ENCODE measurements at regions not wholly inside any gene's neighbourhood (a gene's known extent, or its start where the extent isn't known, plus 50 kb on each side); places are given as distances from the start of the nearest gene placed in this dataset.

DNA sequence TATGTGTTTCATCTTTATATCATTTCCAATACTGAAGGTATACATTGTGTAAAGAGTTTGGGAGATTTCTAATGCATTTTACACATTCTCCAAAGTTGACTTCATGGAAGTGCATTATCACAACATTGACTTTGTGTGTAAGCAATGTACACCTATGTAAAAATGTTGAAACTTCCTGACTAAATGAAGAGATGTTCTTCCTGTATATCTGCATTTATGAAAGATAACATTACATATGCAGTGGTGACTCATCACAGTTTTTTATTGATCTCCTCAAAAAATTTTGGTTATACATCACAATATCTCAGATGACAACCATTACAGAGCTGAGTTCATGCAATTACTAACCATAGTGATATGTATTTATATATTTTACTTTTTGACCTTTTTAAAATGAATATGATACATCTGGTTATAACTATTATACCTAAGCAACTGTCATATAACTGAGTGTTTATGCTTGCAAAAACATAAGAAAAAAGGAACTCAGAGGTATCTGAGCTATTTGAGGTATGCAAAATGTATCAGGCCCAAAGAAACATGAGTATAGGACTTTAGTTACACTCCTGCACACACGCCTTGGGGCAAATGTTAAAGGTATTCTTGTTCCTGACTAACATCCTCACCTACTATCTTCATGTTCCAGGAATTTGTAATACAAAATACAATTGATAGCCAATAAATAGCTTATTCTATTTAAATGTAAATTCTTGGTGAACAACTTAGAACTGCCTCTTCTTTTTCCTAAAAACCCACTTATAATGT, 88.2 kb upstream of the OLFM3 start:
- CTCF ChIA-PET (ENCODE audit: partially characterized antibody) = interaction anchor here (0.6 kb wide), 1 partner anchor 920 kb away, joined by 3 read pairs; no protein-coding TSS in a partner anchor
- WGBS, 2 experiments (ENCODE audit: extremely low coverage in 1 of 2, insufficient coverage in 1 of 2, insufficient read length in 1 of 2, insufficient replicate concordance in 2 of 2, low coverage in 1 of 2, low lambda C conversion rate in 2 of 2, missing lambda C conversion rate in 1 of 2) = 72% methylated on average over 1 of the region's 1 CpG; no CpG with 5 or more reads in 1 of the 2 experiments
- no peak overlapping the region for H4K5ac ChIP-seq (ENCODE audit: insufficient read length, low read depth, low read length)
- no peak overlapping the region for H2BK5ac ChIP-seq (ENCODE audit: low read depth, low read length)
- H3K4me1 ChIP-seq (replicated peaks in 1 of 4; ENCODE audit: control insufficient read depth in 3 of 4, insufficient read depth in 4 of 4, low read length in 3 of 4) = peaks cover 0 to 2% (median 0%) of the 10 kb centered on the region in 4 experiments; a peak in 1 of 7 replicates
- H4K91ac ChIP-seq (replicated peaks; ENCODE audit: insufficient read length, low read length) = no peak overlapping the region
- H4K20me1 ChIP-seq (replicated peaks in 1 of 2; ENCODE audit: control insufficient read depth in 1 of 2, insufficient read depth in 2 of 2, low read length in 2 of 2) = no peaks in the 10 kb centered on the region
- no peak overlapping the region for H3K4ac ChIP-seq (replicated peaks; ENCODE audit: insufficient read length, low read depth, low read length)
- H3K56ac ChIP-seq (replicated peaks; ENCODE audit: insufficient read length, low read depth, low read length) = no peak overlapping the region
- no peaks in the 10 kb centered on the region for H3K79me2 ChIP-seq (ENCODE audit: control insufficient read depth in 1 of 2, insufficient read depth in 2 of 2, low read length in 2 of 2)
- H3K4me3 ChIP-seq (ENCODE audit: extremely low read depth in 1 of 4, insufficient read depth in 2 of 4, low read depth in 3 of 4, low read length in 4 of 4) = no peak overlapping the region
- no peaks in the 10 kb centered on the region; the same call in 1 of the 2 replicates for H3K23me2 ChIP-seq (ENCODE audit: low read depth, low read length)
- H3K9ac ChIP-seq (replicated peaks in 1 of 4; ENCODE audit: extremely low read depth in 1 of 4, low read depth in 3 of 4, low read length in 3 of 4) = no peak overlapping the region
- FAIRE-seq = no peak
- no peak overlapping the region for H2BK12ac ChIP-seq (ENCODE audit: low read depth, low read length)
- H3K4me2 ChIP-seq (ENCODE audit: insufficient read depth in 1 of 2, low read depth in 2 of 2, low read length in 2 of 2) = no peak overlapping the region
- no peak overlapping the region for H4K8ac ChIP-seq (ENCODE audit: extremely low read depth, insufficient read depth, low read length)
- H3K9me3 ChIP-seq (ENCODE audit: insufficient read depth in 2 of 2, low read depth in 1 of 2, low read length in 1 of 2) = no peaks in the 10 kb centered on the region
- no peak overlapping the region for H3K27ac ChIP-seq (ENCODE audit: low read depth, low read length)
- H2BK120ac ChIP-seq (replicated peaks; ENCODE audit: low read depth, low read length) = no peak overlapping the region
- H3K27me3 ChIP-seq (replicated peaks in 1 of 4; ENCODE audit: control insufficient read depth in 3 of 4, extremely low read depth in 1 of 4, insufficient read depth in 3 of 4, low read length in 3 of 4) = no peaks in the 10 kb centered on the region
- H2AK5ac ChIP-seq (ENCODE audit: low read depth, low read length) = no peak overlapping the region
- no peak overlapping the region for H2BK15ac ChIP-seq (ENCODE audit: low read length)
- H3K18ac ChIP-seq (ENCODE audit: extremely low read depth, low read length) = no peak overlapping the region
- H2BK20ac ChIP-seq (ENCODE audit: low read length) = no peak overlapping the region
- no peak overlapping the region for H3K14ac ChIP-seq (ENCODE audit: insufficient read length)
- DNase-seq (ENCODE audit: low read depth in 1 of 2, low spot score in 2 of 2) = no peak
- no peaks in the 10 kb centered on the region for H3K79me1 ChIP-seq (ENCODE audit: low read depth, low read length)
- POLR2A ChIA-PET (ENCODE audit: partially characterized antibody) = no interaction called here
- no peaks in the 10 kb centered on the region for H3K36me3 ChIP-seq (ENCODE audit: control insufficient read depth in 2 of 4, insufficient read depth in 4 of 4, low read length in 3 of 4)
- no peak overlapping the region for H3K23ac ChIP-seq (ENCODE audit: insufficient read length)
- no peak overlapping the region for H2AFZ ChIP-seq (ENCODE audit: low read length)
- TF ChIP-seq NRF1 (IDR thresholded peaks at IDR 0.05; ENCODE audit: low read depth, low read length) = no peak
- no peak for TF ChIP-seq GABPA (IDR thresholded peaks at IDR 0.05; ENCODE audit: borderline replicate concordance, insufficient read depth, low read length)
- TF ChIP-seq CBX5 (IDR thresholded peaks at IDR 0.05; ENCODE audit: low read depth, low read length) = no peak
- TF ChIP-seq MAFK (IDR thresholded peaks at IDR 0.05; ENCODE audit: low read depth, low read length) = no peak
- TF ChIP-seq EZH2 (IDR thresholded peaks at IDR 0.05; ENCODE audit: low read depth, low read length, severe bottlenecking) = no peak
- no peak for TF ChIP-seq CHD1 (IDR thresholded peaks at IDR 0.05; ENCODE audit: low read depth, low read length)
- TF ChIP-seq, protein P1, sequence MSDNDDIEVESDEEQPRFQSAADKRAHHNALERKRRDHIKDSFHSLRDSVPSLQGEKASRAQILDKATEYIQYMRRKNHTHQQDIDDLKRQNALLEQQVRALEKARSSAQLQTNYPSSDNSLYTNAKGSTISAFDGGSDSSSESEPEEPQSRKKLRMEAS (IDR thresholded peaks at IDR 0.05) = no peak
- TF ChIP-seq BACH1 (IDR thresholded peaks at IDR 0.05; ENCODE audit: low read length) = no peak
- TF ChIP-seq SP1 (IDR thresholded peaks at IDR 0.05; ENCODE audit: low read depth, low read length) = no peak
- TF ChIP-seq FOSL1 (IDR thresholded peaks at IDR 0.05; ENCODE audit: insufficient read depth, low read depth, low read length) = no peak
- TF ChIP-seq RFX5 (IDR thresholded peaks at IDR 0.05; ENCODE audit: borderline replicate concordance, low read depth, low read length) = no peak
- TF ChIP-seq SAP30 (IDR thresholded peaks at IDR 0.05; ENCODE audit: insufficient read depth, insufficient replicate concordance, low read length) = no peak
- TF ChIP-seq SIRT6 (IDR thresholded peaks at IDR 0.05; ENCODE audit: low read length) = no peak
- no peak for TF ChIP-seq SP2 (IDR thresholded peaks at IDR 0.05; ENCODE audit: low read length)

All from H1 (cell line).